Ovary (tissue), 7 donors: ENCODE measurements at regions not wholly inside any gene's neighbourhood (a gene's known extent, or its start where the extent isn't known, plus 50 kb on each side); places are given as distances from the start of the nearest gene placed in this dataset.

Experiments
- DNase-seq, 5 donors: peaks; one replicate each; pipeline ENCODE4 v3.0.0-alpha.2; 2019 to 2020
- H3K27ac ChIP-seq, 2 donors: fragments of 200-600 bp; one replicate each; pipeline versions ENCODE4 v1.5.1 to v1.8.0; 2019 to 2022
- H3K27me3 ChIP-seq: fragments of 200-600 bp; one replicate; pipeline ENCODE4 v1.8.0; 2022
- H3K36me3 ChIP-seq: fragments of 200-600 bp; sonication (generic); one replicate; pipeline ENCODE4 v1.5.1; 2019
- H3K4me1 ChIP-seq: one replicate; pipeline ENCODE4 v1.8.1; 2013; ENCODE audit warnings: mild to moderate bottlenecking, moderate library complexity; ENCODE audit not compliant: insufficient read depth
- H3K4me3 ChIP-seq: fragments of 200-600 bp; sonication (generic); one replicate; pipeline ENCODE4 v1.5.1; 2017
- H3K9me3 ChIP-seq, 2 donors: fragments of 200-600 bp in 1 of 2; sonication (generic) in 1 of 2; one replicate each; pipeline versions ENCODE4 v1.5.1 to v1.8.1; 2013 to 2019; ENCODE audit warnings: mild to moderate bottlenecking in 1 of 2, moderate library complexity in 1 of 2
- EP300 ChIP-seq: sonication (generic); formaldehyde crosslinking; IDR thresholded peaks from one replicate; pipeline ENCODE4 v1.6.1; 2017; ENCODE audit warnings: antibody characterized with exemption
- POLR2A ChIP-seq: fragments of 450-650 bp; IDR thresholded peaks from one replicate; pipeline ENCODE4 v1.6.1; 2017; ENCODE audit warnings: antibody characterized with exemption, mild to moderate bottlenecking, moderate library complexity
- WGBS, 3 donors: extraction: QIAGEN DNeasy Blood & Tissue Kit in 1 of 3; methylation state at CpG; one replicate each; pipeline versions ENCODE4 v1.1.5 to v1.1.7; 2013 to 2017; 5-methylcytosine and 5-hydroxymethylcytosine counted together
- intact Hi-C, 4 donors: fragments of 100-400 bp; cut with DNase I; formaldehyde crosslinking; loops; one replicate each; pipeline versions ENCODE4 v1.11.0 to v1.15.1; 2022 to 2023
- TF ChIP-seq, protein P1 (sequence below), 3 donors: fragments of 450-650 bp in 2 of 3; fragments of 200-600 bp in 1 of 3; IDR thresholded peaks; one replicate each; pipeline versions ENCODE4 v1.5.1 to v1.8.0; 2016 to 2022; ENCODE audit warnings: antibody characterized with exemption in 3 of 3, mild to moderate bottlenecking in 1 of 3
- donor health status: DM: no; HTN: no; CAD: no; lungs with moderate emphysema.
- donor health status: DM: no; HTN: no; CAD: no.
- donor health status: Bipolar disorder and iron deficiency.
- donor health status: DM: no; HTN: no; CAD: no.
- donor health status: DM: yes; HTN: yes; CAD: no.

DNA sequence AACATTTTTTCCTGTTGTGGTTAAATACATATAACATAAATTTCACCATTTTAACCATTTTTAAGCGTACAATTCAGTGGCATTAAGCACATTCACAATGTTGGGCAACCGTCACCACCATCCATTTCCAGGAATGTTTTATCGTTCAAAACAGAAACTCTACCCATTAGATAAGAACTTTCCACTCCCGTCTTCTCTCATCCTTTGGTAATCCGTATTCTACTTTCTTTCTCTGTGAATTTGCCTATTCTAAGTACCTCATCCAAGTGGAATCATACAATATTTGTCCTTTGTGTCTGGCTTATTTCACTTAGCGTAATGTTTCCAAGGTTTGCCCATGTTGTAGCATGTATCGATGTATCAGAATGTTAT is 336.0 kb downstream of the RRAGC start:
- TF ChIP-seq, protein P1, sequence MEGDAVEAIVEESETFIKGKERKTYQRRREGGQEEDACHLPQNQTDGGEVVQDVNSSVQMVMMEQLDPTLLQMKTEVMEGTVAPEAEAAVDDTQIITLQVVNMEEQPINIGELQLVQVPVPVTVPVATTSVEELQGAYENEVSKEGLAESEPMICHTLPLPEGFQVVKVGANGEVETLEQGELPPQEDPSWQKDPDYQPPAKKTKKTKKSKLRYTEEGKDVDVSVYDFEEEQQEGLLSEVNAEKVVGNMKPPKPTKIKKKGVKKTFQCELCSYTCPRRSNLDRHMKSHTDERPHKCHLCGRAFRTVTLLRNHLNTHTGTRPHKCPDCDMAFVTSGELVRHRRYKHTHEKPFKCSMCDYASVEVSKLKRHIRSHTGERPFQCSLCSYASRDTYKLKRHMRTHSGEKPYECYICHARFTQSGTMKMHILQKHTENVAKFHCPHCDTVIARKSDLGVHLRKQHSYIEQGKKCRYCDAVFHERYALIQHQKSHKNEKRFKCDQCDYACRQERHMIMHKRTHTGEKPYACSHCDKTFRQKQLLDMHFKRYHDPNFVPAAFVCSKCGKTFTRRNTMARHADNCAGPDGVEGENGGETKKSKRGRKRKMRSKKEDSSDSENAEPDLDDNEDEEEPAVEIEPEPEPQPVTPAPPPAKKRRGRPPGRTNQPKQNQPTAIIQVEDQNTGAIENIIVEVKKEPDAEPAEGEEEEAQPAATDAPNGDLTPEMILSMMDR (IDR thresholded peaks at IDR 0.05): no peak
- TF ChIP-seq POLR2A (no peak), EP300 (no peak)
- intact Hi-C loops: no loop called here
- H3K9me3 ChIP-seq: no peaks in the 10 kb centered on the region
- no peaks in the 10 kb centered on the region for H3K27me3 ChIP-seq
- DNase-seq: no peak
- 57 to 84% (median 61%) methylated on average over 7 of the region's 7 CpGs for WGBS, 3 donors
- H3K27ac ChIP-seq: no peak overlapping the region
- H3K36me3 ChIP-seq: no peaks in the 10 kb centered on the region
- H3K4me3 ChIP-seq: no peak overlapping the region
- no peaks in the 10 kb centered on the region for H3K4me1 ChIP-seq

DNA sequence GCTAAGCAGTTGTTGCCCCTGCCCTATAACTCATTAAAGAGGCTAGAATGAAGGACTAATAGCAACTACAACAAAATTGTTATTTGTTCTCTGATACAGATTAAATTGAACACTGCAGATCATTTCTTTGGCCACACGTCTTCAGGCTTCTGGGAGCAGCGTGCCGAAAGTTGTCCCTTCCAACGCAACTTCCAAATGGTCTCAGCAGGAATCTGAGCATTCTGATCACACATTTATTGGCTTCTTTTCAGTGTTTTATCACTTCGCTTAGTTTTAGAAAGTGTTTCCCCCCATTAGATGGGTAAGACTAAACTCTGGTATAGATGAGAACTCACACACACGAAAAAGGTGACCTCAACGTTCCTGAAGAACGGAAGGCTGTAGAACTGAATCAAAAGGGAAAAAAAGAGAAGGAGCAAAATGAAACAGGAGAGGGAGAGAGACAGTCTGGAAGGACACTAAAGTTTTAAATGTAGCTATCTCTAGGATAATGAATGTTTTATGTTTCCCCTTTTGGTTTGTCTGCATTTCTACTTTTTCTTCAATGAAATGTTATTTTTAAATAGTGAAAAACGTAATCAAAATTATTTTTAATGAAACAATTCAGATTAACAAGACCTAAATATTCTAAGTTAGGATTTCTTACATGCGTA is 336.5 kb downstream of the RRAGC start:
- no peaks in the 10 kb centered on the region for H3K36me3 ChIP-seq
- no peak overlapping the region for H3K4me3 ChIP-seq
- H3K27me3 ChIP-seq: no peaks in the 10 kb centered on the region
- H3K9me3 ChIP-seq: no peaks in the 10 kb centered on the region
- H3K4me1 ChIP-seq: no peaks in the 10 kb centered on the region
- H3K27ac ChIP-seq: no peak overlapping the region
- 20 to 59% (median 33%) methylated on average over 10 of the region's 10 CpGs for WGBS, 3 donors
- intact Hi-C loops: no loop called here
- no peak for DNase-seq
- TF ChIP-seq POLR2A: no peak
- TF ChIP-seq EP300: no peak
- TF ChIP-seq, protein P1 (IDR thresholded peaks at IDR 0.05): no peak

DNA sequence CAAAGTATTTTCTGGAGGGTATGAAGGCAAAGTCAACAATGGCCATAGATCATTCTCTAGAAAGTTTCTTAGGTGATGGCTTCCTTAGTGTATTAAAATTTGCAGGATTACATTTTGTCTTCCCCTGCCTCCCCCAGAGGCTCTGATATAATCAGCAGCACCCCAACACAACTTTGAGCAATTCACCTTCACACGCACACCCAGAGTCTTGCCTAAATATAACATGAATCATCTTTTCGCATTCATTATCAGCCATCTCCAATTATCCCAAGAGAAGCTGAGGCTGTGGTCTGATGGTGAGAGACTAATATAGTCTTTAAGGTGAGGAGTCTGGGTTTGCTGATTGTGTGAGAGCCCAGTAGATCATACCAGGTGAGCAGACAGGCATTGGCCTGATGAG is 343.0 kb downstream of the RRAGC start:
- no peak for DNase-seq
- H3K4me3 ChIP-seq: no peak overlapping the region
- no peaks in the 10 kb centered on the region for H3K9me3 ChIP-seq
- intact Hi-C loops: no loop called here
- H3K27me3 ChIP-seq: no peaks in the 10 kb centered on the region
- no peaks in the 10 kb centered on the region for H3K36me3 ChIP-seq
- TF ChIP-seq, protein P1 (IDR thresholded peaks at IDR 0.05): no peak
- TF ChIP-seq EP300 (no peak), POLR2A (no peak)
- no peak overlapping the region for H3K27ac ChIP-seq
- no peaks in the 10 kb centered on the region for H3K4me1 ChIP-seq
- 86 to 96% (median 92%) methylated on average over 2 of the region's 2 CpGs for whole genome bisulfite sequencing, 3 donors

DNA sequence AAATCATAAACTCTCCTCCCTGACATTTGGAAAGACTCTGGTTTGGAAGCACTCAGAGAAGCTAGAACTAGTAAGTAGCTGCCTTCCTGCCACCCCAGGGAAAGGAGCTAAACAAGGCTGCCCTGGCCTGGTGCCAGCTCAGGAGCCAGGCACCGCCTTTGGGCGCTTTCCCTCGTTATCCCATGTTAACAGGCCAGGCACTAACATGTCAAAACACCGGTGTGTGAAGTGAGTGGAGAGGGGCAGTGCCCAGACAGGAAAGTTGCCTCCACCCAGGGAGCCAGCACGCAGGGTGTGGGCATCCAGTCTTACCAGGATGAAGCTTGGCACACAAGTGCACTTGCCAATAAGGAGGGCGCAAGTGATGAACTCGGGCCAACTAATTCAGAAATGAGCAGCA is 346.8 kb downstream of the RRAGC start:
- 56 to 68% (median 57%) methylated on average over 7 of the region's 7 CpGs for WGBS, 3 donors
- Histone ChIP-seq H3K27me3 (no peaks in the 10 kb centered on the region), H3K4me1 (no peaks in the 10 kb centered on the region), H3K4me3 (no peak overlapping the region), H3K36me3 (no peaks in the 10 kb centered on the region), H3K27ac (no peak overlapping the region), H3K9me3 (no peaks in the 10 kb centered on the region)
- TF ChIP-seq, protein P1 (IDR thresholded peaks at IDR 0.05): no peak
- TF ChIP-seq EP300 (no peak), POLR2A (no peak)
- peak in 1 of 5 donors; percentile 18 for DNase-seq
- intact Hi-C loops: no loop called here
